OCI-LY1 (cell line): ENCODE measurements at regions not wholly inside any gene's neighbourhood (a gene's known extent, or its start where the extent isn't known, plus 50 kb on each side); places are given as distances from the start of the nearest gene placed in this dataset.

Source experiments
- CTCF ChIP-seq: fragments of 200-600 bp; sonication (generic), shearing (Covaris generic); IDR thresholded peaks from 2 replicates; pipeline ENCODE4 v1.5.1; 2017; ENCODE audit warnings: mild to moderate bottlenecking, antibody characterized with exemption, low read length, moderate library complexity, mixed read lengths
- EZH2 ChIP-seq: fragments of 200-600 bp; sonication (generic), shearing (Covaris generic); IDR thresholded peaks from 2 replicates; pipeline ENCODE4 v1.8.0; 2017; ENCODE audit warnings: borderline replicate concordance, mixed run types, mild to moderate bottlenecking, antibody characterized with exemption, low read length, moderate library complexity, mixed read lengths

DNA sequence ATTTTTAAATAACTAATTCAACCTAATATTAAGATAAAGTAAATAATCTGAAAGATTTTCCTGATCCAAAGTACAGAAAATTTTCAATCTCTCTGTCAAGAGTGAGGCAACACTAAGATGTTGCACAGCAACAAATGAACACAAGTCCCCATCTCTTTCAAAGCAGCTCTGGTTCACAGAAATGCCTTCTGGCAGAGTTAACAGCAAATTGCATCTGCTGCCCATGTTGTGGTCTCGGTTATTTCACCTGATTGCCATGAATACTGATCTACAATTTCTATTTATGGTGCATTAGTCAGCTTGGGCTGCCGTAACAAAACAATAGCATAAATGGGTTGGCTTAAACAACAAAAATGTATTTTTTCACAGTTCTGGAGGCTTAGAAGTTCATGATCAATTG is 167.3 kb downstream of the BCHE start:
- TF ChIP-seq CTCF: no peak
- TF ChIP-seq EZH2: no peak
